Esophagus muscularis mucosa (tissue), 4 donors: ENCODE measurements at regions not wholly inside any gene's neighbourhood (a gene's known extent, or its start where the extent isn't known, plus 50 kb on each side); places are given as distances from the start of the nearest gene placed in this dataset.

Experiments used
- DNase-seq: peaks from one replicate; pipeline ENCODE4 v3.0.0-alpha.2; 2017; ENCODE audit errors: extremely low spot score
- H3K27ac ChIP-seq, 4 donors: fragments of 200-600 bp; sonication (generic); replicated peaks in 1 of 4; 1 replicate in 3 of 4; 2 replicates in 1 of 4; pipeline ENCODE4 v1.5.1; 2016 to 2019; ENCODE audit warnings: mild to moderate bottlenecking in 1 of 4
- H3K27me3 ChIP-seq, 4 donors: fragments of 200-600 bp; sonication (generic); one replicate each; pipeline versions ENCODE4 v1.5.1 to v1.6.0; 2016 to 2019
- H3K36me3 ChIP-seq, 4 donors: fragments of 200-600 bp; sonication (generic); one replicate each; pipeline ENCODE4 v1.5.1; 2016 to 2019
- H3K4me1 ChIP-seq, 4 donors: fragments of 200-600 bp; sonication (generic); one replicate each; pipeline ENCODE4 v1.5.1; 2016 to 2019
- H3K4me3 ChIP-seq, 4 donors: fragments of 200-600 bp; sonication (generic); 1 replicate in 2 of 4; 2 replicates in 2 of 4; pipeline ENCODE4 v1.5.1; 2016 to 2019; ENCODE audit warnings: mild to moderate bottlenecking in 4 of 4, moderate library complexity in 1 of 4
- H3K9me3 ChIP-seq, 4 donors: fragments of 200-600 bp; sonication (generic); 1 replicate in 3 of 4; 2 replicates in 1 of 4; pipeline ENCODE4 v1.5.1; 2016 to 2019
- EP300 ChIP-seq: sonication (generic); formaldehyde crosslinking; IDR thresholded peaks from one replicate; pipeline ENCODE4 v1.6.1; 2017; ENCODE audit warnings: antibody characterized with exemption
- POLR2A ChIP-seq: fragments of 450-650 bp; IDR thresholded peaks from one replicate; pipeline ENCODE4 v1.6.1; 2017; ENCODE audit warnings: antibody characterized with exemption, moderate library complexity, mild to moderate bottlenecking, low read depth
- POLR2AphosphoS5 ChIP-seq, 2 donors: sonication (generic); formaldehyde crosslinking; IDR thresholded peaks; one replicate each; pipeline ENCODE4 v1.6.1; 2017; ENCODE audit warnings: antibody characterized with exemption in 2 of 2
- WGBS: methylation state at CpG from one replicate; pipeline ENCODE4 v1.1.5; 2018; 5-methylcytosine and 5-hydroxymethylcytosine counted together
- intact Hi-C: fragments of 100-400 bp; cut with DNase I; formaldehyde crosslinking; loops from one replicate; pipeline ENCODE4 v1.15.1; 2023
- TF ChIP-seq, protein P1 (sequence below), 3 experiments: fragments of 200-600 bp in 2 of 3; fragments of 450-650 bp in 1 of 3; sonication (generic) in 2 of 3; IDR thresholded peaks; one replicate each; pipeline ENCODE4 v1.5.1; 2017 to 2019; ENCODE audit warnings: antibody characterized with exemption in 3 of 3, mild to moderate bottlenecking in 2 of 3, moderate library complexity in 1 of 3

DNA sequence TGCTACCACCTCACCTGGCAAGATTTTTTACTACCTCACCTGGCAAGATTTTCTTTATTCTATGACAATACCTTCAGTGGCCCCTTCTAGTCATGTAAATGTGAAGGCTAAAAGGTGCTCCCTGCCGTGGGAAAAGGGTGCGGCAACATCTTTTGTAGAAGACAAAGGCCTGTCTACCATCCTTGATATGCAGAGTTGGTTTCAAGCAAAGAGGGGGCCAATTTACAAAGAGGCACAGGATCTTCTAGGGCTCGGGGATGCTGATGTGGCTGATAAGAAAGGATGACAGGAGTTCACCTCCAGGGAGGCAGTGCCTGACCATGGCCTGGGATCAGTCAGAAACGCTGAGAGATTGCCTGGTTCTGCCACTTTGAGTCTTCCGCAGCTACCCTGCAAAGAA lies 165.4 kb upstream of the SLC1A4 start:
- no peak for DNase-seq
- Histone ChIP-seq H3K4me3 (no peak overlapping the region), H3K27me3 (no peaks in the 10 kb centered on the region), H3K9me3 (no peaks in the 10 kb centered on the region), H3K36me3 (no peaks in the 10 kb centered on the region), H3K27ac (no peak overlapping the region), H3K4me1 (no peaks in the 10 kb centered on the region)
- intact Hi-C loops: no loop called here
- WGBS: 69% methylated on average over 5 of the region's 5 CpGs
- TF ChIP-seq EP300 (no peak), POLR2AphosphoS5 (IDR thresholded peaks at IDR 0.05) (no peak), POLR2A (no peak)
- TF ChIP-seq, protein P1, sequence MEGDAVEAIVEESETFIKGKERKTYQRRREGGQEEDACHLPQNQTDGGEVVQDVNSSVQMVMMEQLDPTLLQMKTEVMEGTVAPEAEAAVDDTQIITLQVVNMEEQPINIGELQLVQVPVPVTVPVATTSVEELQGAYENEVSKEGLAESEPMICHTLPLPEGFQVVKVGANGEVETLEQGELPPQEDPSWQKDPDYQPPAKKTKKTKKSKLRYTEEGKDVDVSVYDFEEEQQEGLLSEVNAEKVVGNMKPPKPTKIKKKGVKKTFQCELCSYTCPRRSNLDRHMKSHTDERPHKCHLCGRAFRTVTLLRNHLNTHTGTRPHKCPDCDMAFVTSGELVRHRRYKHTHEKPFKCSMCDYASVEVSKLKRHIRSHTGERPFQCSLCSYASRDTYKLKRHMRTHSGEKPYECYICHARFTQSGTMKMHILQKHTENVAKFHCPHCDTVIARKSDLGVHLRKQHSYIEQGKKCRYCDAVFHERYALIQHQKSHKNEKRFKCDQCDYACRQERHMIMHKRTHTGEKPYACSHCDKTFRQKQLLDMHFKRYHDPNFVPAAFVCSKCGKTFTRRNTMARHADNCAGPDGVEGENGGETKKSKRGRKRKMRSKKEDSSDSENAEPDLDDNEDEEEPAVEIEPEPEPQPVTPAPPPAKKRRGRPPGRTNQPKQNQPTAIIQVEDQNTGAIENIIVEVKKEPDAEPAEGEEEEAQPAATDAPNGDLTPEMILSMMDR (IDR thresholded peaks at IDR 0.05): no peak

DNA sequence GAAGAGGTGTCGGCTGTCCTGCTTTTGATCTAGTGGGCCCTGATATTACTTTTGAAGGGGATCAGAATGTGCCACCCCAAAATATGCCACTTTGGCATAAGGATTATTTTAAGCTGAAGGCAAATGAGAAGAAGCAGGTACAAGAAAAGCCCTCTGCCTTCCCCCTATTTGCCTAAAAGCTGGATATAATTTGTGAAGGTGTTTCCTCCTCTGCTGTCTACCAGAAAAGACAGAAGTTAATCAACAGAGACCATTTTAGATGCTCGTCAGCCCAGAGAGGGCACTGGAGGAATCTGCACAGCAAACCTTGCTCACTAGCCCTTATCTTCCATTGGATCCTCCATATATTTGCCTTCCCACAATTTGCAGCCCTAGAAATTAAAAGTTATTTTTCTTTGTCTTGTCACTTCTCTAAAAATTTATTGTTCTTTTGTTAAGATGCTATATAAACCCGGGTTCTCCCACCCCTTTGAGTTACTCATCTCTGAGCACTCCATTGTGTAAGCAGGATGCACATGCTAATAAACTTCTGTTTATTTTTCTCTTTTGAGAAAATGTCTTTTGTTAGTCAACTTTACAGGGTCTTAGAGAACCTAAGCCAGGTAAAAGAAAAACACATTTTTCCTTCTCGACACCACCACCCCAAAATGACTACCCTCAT lies 163.2 kb upstream of the SLC1A4 start:
- TF ChIP-seq EP300 (no peak), POLR2AphosphoS5 (IDR thresholded peaks at IDR 0.05) (no peak), POLR2A (no peak)
- TF ChIP-seq, protein P1 (IDR thresholded peaks at IDR 0.05): no peak
- Histone ChIP-seq H3K27ac (no peak overlapping the region), H3K27me3 (no peaks in the 10 kb centered on the region), H3K4me3 (no peak overlapping the region), H3K36me3 (no peaks in the 10 kb centered on the region), H3K4me1 (peaks cover 2% of the 10 kb centered on the region in 4 donors), H3K9me3 (no peaks in the 10 kb centered on the region)
- no peak for DNase-seq
- intact Hi-C loops: no loop called here
- 89% methylated on average over 4 of the region's 4 CpGs for WGBS

DNA sequence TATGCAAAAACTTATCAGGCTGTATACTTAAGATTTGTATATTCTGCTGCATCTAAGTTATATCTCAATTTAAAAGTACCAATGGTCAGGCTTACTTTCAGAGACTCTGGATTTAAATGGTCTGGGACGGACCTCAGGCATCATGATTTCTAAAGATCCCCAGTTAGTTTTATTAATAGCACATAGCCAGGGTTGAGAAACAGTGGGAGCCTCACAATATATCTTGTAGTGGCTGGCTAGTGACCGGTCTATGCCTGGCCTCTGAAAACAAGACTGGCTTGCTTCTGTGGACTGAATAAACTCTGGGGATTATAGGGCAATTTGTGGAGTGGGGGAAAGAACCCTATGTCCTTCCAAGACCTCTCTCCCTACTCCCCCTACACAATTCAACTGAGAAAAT lies 162.5 kb upstream of the SLC1A4 start:
- no peaks in the 10 kb centered on the region for H3K27me3 ChIP-seq
- WGBS: 91% methylated on average over 2 of the region's 2 CpGs
- peaks cover 9 to 10% (median 9%) of the 10 kb centered on the region in 4 donors for H3K4me1 ChIP-seq
- TF ChIP-seq POLR2A: no peak
- TF ChIP-seq EP300: no peak
- TF ChIP-seq, protein P1 (IDR thresholded peaks at IDR 0.05): no peak
- no peak for TF ChIP-seq POLR2AphosphoS5 (IDR thresholded peaks at IDR 0.05)
- no peak for DNase-seq
- H3K4me3 ChIP-seq: no peak overlapping the region
- intact Hi-C loops: no loop called here
- no peaks in the 10 kb centered on the region for H3K9me3 ChIP-seq
- H3K27ac ChIP-seq: no peak overlapping the region
- H3K36me3 ChIP-seq: no peaks in the 10 kb centered on the region

DNA sequence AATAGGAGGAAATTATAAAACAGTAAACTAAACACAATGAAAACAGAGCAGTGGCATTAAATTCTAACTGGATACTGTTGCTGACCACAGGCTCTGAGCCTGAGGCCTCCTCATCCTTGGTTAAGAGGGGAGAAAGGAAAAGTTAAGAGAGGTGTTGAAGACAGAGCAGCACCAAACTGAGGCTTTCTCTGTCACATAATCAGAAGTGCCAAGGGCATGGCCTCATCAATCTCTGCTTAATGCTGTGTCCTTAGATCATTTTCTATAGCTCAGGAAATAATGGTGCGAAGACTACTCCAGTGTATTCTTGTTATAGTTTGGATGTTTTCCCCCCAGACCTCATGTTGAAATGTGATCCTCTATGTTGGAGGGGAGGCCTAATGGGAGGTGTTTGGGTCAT lies 160.9 kb upstream of the SLC1A4 start:
- 100% methylated on average over 1 of the region's 1 CpG for WGBS
- Histone ChIP-seq H3K36me3 (no peaks in the 10 kb centered on the region), H3K9me3 (no peaks in the 10 kb centered on the region), H3K27ac (no peak overlapping the region), H3K4me3 (no peak overlapping the region), H3K4me1 (peaks cover 9 to 14% (median 12%) of the 10 kb centered on the region in 4 donors), H3K27me3 (no peaks in the 10 kb centered on the region)
- DNase-seq: no peak
- intact Hi-C loops: no loop called here
- TF ChIP-seq EP300 (no peak), POLR2A (no peak), POLR2AphosphoS5 (IDR thresholded peaks at IDR 0.05) (no peak)
- TF ChIP-seq, protein P1 (IDR thresholded peaks at IDR 0.05): no peak

DNA sequence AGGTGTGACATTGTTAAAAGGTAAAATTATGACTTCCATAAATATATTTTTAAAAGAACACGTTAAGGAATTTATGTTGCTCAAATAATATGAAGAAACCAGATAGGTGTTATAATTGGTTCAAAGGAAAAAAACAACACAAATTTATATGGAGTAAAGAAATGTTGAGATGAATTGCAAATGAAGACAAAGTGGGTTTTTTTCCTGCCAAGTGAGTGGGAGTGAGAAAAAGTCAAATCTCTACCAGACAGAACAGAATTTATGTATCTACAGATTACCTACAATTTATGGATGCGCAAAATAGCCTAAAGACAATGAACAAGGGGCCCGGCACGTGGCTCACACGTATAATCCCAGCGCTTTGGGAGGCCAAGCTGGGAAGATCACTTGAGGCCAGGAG lies 159.7 kb upstream of the SLC1A4 start:
- Histone ChIP-seq H3K4me3 (no peak overlapping the region), H3K36me3 (no peaks in the 10 kb centered on the region), H3K9me3 (no peaks in the 10 kb centered on the region), H3K27me3 (no peaks in the 10 kb centered on the region), H3K4me1 (peaks cover 9 to 14% (median 12%) of the 10 kb centered on the region in 4 donors), H3K27ac (no peak overlapping the region)
- 97% methylated on average over 6 of the region's 6 CpGs for WGBS
- no peak for DNase-seq
- TF ChIP-seq POLR2A (no peak), POLR2AphosphoS5 (IDR thresholded peaks at IDR 0.05) (no peak), EP300 (no peak)
- TF ChIP-seq, protein P1 (IDR thresholded peaks at IDR 0.05): no peak
- intact Hi-C loops: no loop called here
